Neuronal stem cell (in vitro differentiated cells): ENCODE measurements at regions not wholly inside any gene's neighbourhood (a gene's known extent, or its start where the extent isn't known, plus 50 kb on each side); places are given as distances from the start of the nearest gene placed in this dataset.

Experiments
- DNase-seq: peaks from one replicate; pipeline ENCODE4 v3.0.0-alpha.2; 2013; ENCODE audit warnings: low spot score
- H2AFZ ChIP-seq: one replicate; pipeline ENCODE4 v1.6.1; 2013; ENCODE audit warnings: mild to moderate bottlenecking, low read length, inconsistent platforms
- H2AK5ac ChIP-seq: 2 replicates; pipeline ENCODE4 v1.6.1; 2013; ENCODE audit warnings: low read depth, mild to moderate bottlenecking, inconsistent platforms, low read length, moderate library complexity, mixed read lengths
- H2BK120ac ChIP-seq: 2 replicates; pipeline ENCODE4 v1.6.1; 2013; ENCODE audit warnings: low read depth, mild to moderate bottlenecking, inconsistent platforms, low read length, moderate library complexity, mixed read lengths
- H2BK12ac ChIP-seq: one replicate; pipeline ENCODE4 v1.6.1; 2013; ENCODE audit warnings: low read length, inconsistent platforms
- H2BK15ac ChIP-seq: 2 replicates; pipeline ENCODE4 v1.6.1; 2013; ENCODE audit warnings: mild to moderate bottlenecking, low read length, inconsistent platforms, mixed read lengths
- H2BK5ac ChIP-seq: one replicate; pipeline ENCODE4 v1.6.1; 2013; ENCODE audit warnings: inconsistent platforms, mild to moderate bottlenecking, low read length, moderate library complexity
- H3K14ac ChIP-seq: one replicate; pipeline ENCODE4 v1.6.1; 2013; ENCODE audit warnings: low read length, inconsistent platforms
- H3K18ac ChIP-seq: 2 replicates; pipeline ENCODE4 v1.6.1; 2013; ENCODE audit warnings: low read length, inconsistent platforms
- H3K23ac ChIP-seq: 2 replicates; pipeline ENCODE4 v1.6.1; 2013; ENCODE audit warnings: low read depth, mild to moderate bottlenecking, mixed read lengths, low read length, inconsistent platforms; ENCODE audit not compliant: poor library complexity
- H3K27ac ChIP-seq: replicated peaks from 3 replicates; pipeline ENCODE4 v1.5.1; 2013; ENCODE audit warnings: low read length, inconsistent platforms
- H3K27me3 ChIP-seq, 3 experiments: 2 replicates each; pipeline ENCODE4 v1.6.1; 2013; ENCODE audit warnings: low read length in 3 of 3, mild to moderate bottlenecking in 2 of 3, inconsistent platforms in 1 of 3, low read depth in 1 of 3, mixed read lengths in 1 of 3, moderate library complexity in 1 of 3; ENCODE audit not compliant: control insufficient read depth in 3 of 3, insufficient read depth in 3 of 3
- H3K36me3 ChIP-seq, 2 donors: replicated peaks in 1 of 2; 2 replicates each; pipeline ENCODE4 v1.6.1; 2013; ENCODE audit warnings: low read length in 2 of 2; ENCODE audit not compliant: control insufficient read depth in 2 of 2, insufficient read depth in 2 of 2
- H3K4ac ChIP-seq: 2 replicates; pipeline ENCODE4 v1.6.1; 2013; ENCODE audit warnings: inconsistent platforms, mild to moderate bottlenecking, low read length, moderate library complexity
- H3K4me1 ChIP-seq, 2 donors: 1 replicate in 1 of 2; 2 replicates in 1 of 2; pipeline ENCODE4 v1.6.1; 2013; ENCODE audit warnings: low read length in 2 of 2, low read depth in 1 of 2; ENCODE audit not compliant: control insufficient read depth in 2 of 2, insufficient read depth in 1 of 2
- H3K4me2 ChIP-seq: one replicate; pipeline ENCODE4 v1.6.1; 2013; ENCODE audit warnings: mild to moderate bottlenecking, low read length, inconsistent platforms; ENCODE audit not compliant: insufficient read depth, poor library complexity, severe bottlenecking
- H3K4me3 ChIP-seq, 2 donors: 2 replicates each; pipeline ENCODE4 v1.5.1; 2013; ENCODE audit warnings: low read length in 2 of 2, mild to moderate bottlenecking in 2 of 2, inconsistent platforms in 1 of 2, moderate library complexity in 1 of 2
- H3K79me1 ChIP-seq: one replicate; pipeline ENCODE4 v1.6.1; 2013; ENCODE audit warnings: low read depth, mild to moderate bottlenecking, inconsistent platforms, low read length, moderate library complexity
- H3K9ac ChIP-seq: one replicate; pipeline ENCODE4 v1.6.1; 2013; ENCODE audit warnings: mild to moderate bottlenecking, low read depth, low read length, inconsistent platforms; ENCODE audit not compliant: poor library complexity
- H3K9me3 ChIP-seq, 2 donors: replicated peaks in 1 of 2; 2 replicates each; pipeline versions ENCODE3 to v1.6.1; 2013; ENCODE audit warnings: low read length in 2 of 2, mild to moderate bottlenecking in 2 of 2, inconsistent platforms in 1 of 2, low read depth in 1 of 2, mixed read lengths in 1 of 2, moderate library complexity in 1 of 2; ENCODE audit not compliant: control insufficient read depth in 2 of 2, insufficient read depth in 1 of 2
- H4K8ac ChIP-seq: one replicate; pipeline ENCODE4 v1.6.1; 2013; ENCODE audit warnings: low read depth, mild to moderate bottlenecking, inconsistent platforms, low read length, moderate library complexity
- H4K91ac ChIP-seq: one replicate; pipeline ENCODE4 v1.6.1; 2013; ENCODE audit warnings: low read length, low read depth, mild to moderate bottlenecking, inconsistent platforms; ENCODE audit not compliant: poor library complexity
- WGBS, 2 donors: extraction: QIAGEN DNeasy Blood & Tissue Kit; methylation state at CpG; one replicate each; pipeline ENCODE4 v1.1.7; 2013; ENCODE audit warnings: missing lambda C conversion rate in 2 of 2, mixed read lengths in 1 of 2; ENCODE audit not compliant: insufficient read length in 2 of 2, insufficient replicate concordance in 1 of 2; ENCODE audit errors: extremely low coverage in 2 of 2; 5-methylcytosine and 5-hydroxymethylcytosine counted together

- Histone ChIP-seq H3K27ac (no peak overlapping the region), H2BK12ac (no peak overlapping the region), H3K79me1 (no peaks in the 10 kb centered on the region), H3K18ac (no peak overlapping the region), H2AK5ac (no peak overlapping the region), H3K4me1 (peaks cover 0 to 3% of the 10 kb centered on the region in 2 donors), H3K14ac (no peak overlapping the region), H3K9ac (no peak overlapping the region), H2BK15ac (no peak overlapping the region), H4K8ac (no peak overlapping the region), H3K27me3 (no peaks in the 10 kb centered on the region), H2BK120ac (no peak overlapping the region), H3K36me3 (no peaks in the 10 kb centered on the region), H2AFZ (no peak overlapping the region), H3K23ac (no peak overlapping the region), H4K91ac (no peak overlapping the region), H3K9me3 (peaks cover 0 to 7% of the 10 kb centered on the region in 2 donors), H3K4ac (no peak overlapping the region), H3K4me2 (no peak overlapping the region), H3K4me3 (no peak overlapping the region), H2BK5ac (no peak overlapping the region)
- WGBS, 2 donors = no CpG with 5 or more reads among the region's 2 CpGs
- DNase-seq = no peak
These were observed 245.9 kb upstream of the RAB6C start for GRCh38 chr2:129733579-129733978.

GRCh38 chr2:129734343-129735034 is 245.0 kb upstream of the RAB6C start:
- Histone ChIP-seq H4K8ac (no peak overlapping the region), H2BK120ac (no peak overlapping the region), H3K23ac (no peak overlapping the region), H3K4me3 (no peak overlapping the region), H3K27me3 (no peaks in the 10 kb centered on the region), H3K36me3 (no peaks in the 10 kb centered on the region), H3K4me2 (no peak overlapping the region), H2AFZ (no peak overlapping the region), H3K14ac (no peak overlapping the region), H3K27ac (no peak overlapping the region), H3K4ac (no peak overlapping the region), H3K4me1 (peaks cover 0 to 3% of the 10 kb centered on the region in 2 donors), H2BK5ac (no peak overlapping the region), H3K18ac (peak overlapping the region; percentile 0), H2BK12ac (no peak overlapping the region), H3K79me1 (no peaks in the 10 kb centered on the region), H3K9ac (no peak overlapping the region), H2BK15ac (no peak overlapping the region), H2AK5ac (peak overlapping the region; percentile 3), H3K9me3 (peaks cover 0 to 7% of the 10 kb centered on the region in 2 donors), H4K91ac (no peak overlapping the region)
- no peak for DNase-seq
- WGBS, 2 donors = no CpG with 5 or more reads among the region's 10 CpGs

DNA sequence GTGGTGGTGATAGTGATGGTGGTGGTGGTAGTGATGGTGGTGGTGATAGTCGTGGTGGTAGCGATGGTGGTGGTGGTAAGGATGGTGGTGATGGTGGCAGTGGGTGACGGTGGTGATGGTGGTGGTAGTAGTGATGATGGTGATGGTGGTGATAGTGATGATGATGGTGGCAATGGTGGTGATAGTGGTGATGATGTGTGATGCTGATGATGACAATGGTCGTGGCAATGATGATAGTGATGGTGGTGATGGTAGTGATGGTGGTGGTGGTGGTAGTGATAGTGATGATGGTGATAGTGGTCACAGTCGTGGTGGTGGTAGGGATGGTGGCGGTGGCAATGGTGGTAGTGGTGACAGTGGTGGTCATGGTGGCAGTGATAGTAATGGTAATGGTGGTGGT is 243.9 kb upstream of the RAB6C start:
- Histone ChIP-seq H3K4me2 (no peak overlapping the region), H3K14ac (no peak overlapping the region), H3K4ac (no peak overlapping the region), H3K36me3 (no peaks in the 10 kb centered on the region), H3K4me1 (peaks cover 0 to 3% of the 10 kb centered on the region in 2 donors), H2AFZ (no peak overlapping the region), H3K79me1 (no peaks in the 10 kb centered on the region), H2BK5ac (no peak overlapping the region), H2AK5ac (no peak overlapping the region), H3K23ac (peak overlapping the region; percentile 34), H2BK120ac (no peak overlapping the region), H3K9me3 (peaks cover 0 to 7% of the 10 kb centered on the region in 2 donors), H4K91ac (no peak overlapping the region), H2BK15ac (no peak overlapping the region), H3K27ac (no peak overlapping the region), H3K18ac (no peak overlapping the region), H3K4me3 (peak overlapping the region in 1 of 2 donors; percentile 42), H4K8ac (peak overlapping the region; percentile 73), H3K27me3 (no peaks in the 10 kb centered on the region), H3K9ac (peak overlapping the region; percentile 73), H2BK12ac (no peak overlapping the region)
- WGBS, 2 donors = no CpG with 5 or more reads among the region's 6 CpGs
- DNase-seq = no peak

GRCh38 chr2:129737660-129738527 is 241.6 kb upstream of the RAB6C start:
- Histone ChIP-seq H4K91ac (no peak overlapping the region), H3K9me3 (peaks cover 0 to 7% of the 10 kb centered on the region in 2 donors), H3K9ac (peak overlapping the region; percentile 35), H3K4me2 (no peak overlapping the region), H3K27me3 (no peaks in the 10 kb centered on the region), H4K8ac (no peak overlapping the region), H3K14ac (no peak overlapping the region), H2AFZ (no peak overlapping the region), H3K27ac (no peak overlapping the region), H2BK12ac (no peak overlapping the region), H3K36me3 (no peaks in the 10 kb centered on the region), H2BK120ac (no peak overlapping the region), H3K18ac (peak overlapping the region; percentile 87), H3K4me3 (no peak overlapping the region), H2BK5ac (no peak overlapping the region), H3K4ac (no peak overlapping the region), H3K4me1 (peaks cover 0 to 3% of the 10 kb centered on the region in 2 donors), H3K23ac (peak overlapping the region; percentile 18), H2AK5ac (peak overlapping the region; percentile 74), H3K79me1 (no peaks in the 10 kb centered on the region), H2BK15ac (no peak overlapping the region)
- no CpG with 5 or more reads among the region's 15 CpGs for whole genome bisulfite sequencing, 2 donors
- DNase-seq = no peak
